ENCODE measurements at regions not wholly inside any gene's neighbourhood (a gene's known extent, or its start where the extent isn't known, plus 50 kb on each side); places are given as distances from the start of the nearest gene placed in this dataset.

DNA sequence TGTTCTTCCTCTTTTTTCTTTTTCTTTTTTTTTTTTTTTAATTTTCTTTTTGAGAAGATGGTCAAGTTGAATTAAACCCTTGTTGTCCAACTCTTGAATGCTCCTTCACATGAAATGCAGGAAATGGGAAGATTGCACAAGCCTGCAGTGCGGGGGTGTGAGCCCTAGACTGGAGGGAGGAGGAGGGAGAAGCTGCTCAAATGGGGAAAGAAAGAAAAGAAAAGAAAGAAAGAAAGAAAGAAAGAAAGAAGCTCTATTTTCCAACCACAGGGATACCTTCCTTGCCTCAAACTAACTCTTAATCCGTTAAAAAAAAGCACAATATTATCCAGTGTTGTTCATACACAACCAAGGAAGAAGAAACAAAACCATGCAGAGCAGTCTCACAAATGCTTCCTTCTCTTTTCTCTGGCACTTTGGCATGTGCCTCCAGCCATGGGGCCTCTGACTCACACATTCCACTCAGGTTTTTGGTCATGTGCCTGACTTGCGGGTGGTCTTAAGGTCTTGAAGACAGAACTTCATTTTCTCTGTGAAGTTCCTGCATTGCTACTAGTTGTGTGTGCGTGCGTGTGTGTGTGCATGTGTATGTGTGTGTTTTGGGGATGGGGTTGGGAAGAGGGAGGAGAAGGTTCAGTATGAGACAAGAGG is 276.1 kb downstream of the RPS6KC1 start:
- TF ChIP-seq, protein P1, sequence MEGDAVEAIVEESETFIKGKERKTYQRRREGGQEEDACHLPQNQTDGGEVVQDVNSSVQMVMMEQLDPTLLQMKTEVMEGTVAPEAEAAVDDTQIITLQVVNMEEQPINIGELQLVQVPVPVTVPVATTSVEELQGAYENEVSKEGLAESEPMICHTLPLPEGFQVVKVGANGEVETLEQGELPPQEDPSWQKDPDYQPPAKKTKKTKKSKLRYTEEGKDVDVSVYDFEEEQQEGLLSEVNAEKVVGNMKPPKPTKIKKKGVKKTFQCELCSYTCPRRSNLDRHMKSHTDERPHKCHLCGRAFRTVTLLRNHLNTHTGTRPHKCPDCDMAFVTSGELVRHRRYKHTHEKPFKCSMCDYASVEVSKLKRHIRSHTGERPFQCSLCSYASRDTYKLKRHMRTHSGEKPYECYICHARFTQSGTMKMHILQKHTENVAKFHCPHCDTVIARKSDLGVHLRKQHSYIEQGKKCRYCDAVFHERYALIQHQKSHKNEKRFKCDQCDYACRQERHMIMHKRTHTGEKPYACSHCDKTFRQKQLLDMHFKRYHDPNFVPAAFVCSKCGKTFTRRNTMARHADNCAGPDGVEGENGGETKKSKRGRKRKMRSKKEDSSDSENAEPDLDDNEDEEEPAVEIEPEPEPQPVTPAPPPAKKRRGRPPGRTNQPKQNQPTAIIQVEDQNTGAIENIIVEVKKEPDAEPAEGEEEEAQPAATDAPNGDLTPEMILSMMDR (IDR thresholded peaks at IDR 0.05; ENCODE audit: low read depth, low read length): no peak
- no peak for TF ChIP-seq EZH2phosphoT487 (IDR thresholded peaks at IDR 0.05; ENCODE audit: low read depth)
- H4K20me1 ChIP-seq (ENCODE audit: insufficient read depth, low read length): no peaks in the 10 kb centered on the region
- no peak overlapping the region for H3K27ac ChIP-seq (ENCODE audit: low read length)
- H3K36me3 ChIP-seq (replicated peaks; ENCODE audit: low read depth, low read length): no peaks in the 10 kb centered on the region
- H3K9ac ChIP-seq (ENCODE audit: low read length): no peak overlapping the region
- H2AFZ ChIP-seq (ENCODE audit: low read depth, low read length): no peak overlapping the region
- no peaks in the 10 kb centered on the region for H3K27me3 ChIP-seq (ENCODE audit: low read depth, low read length)
- no peaks in the 10 kb centered on the region for H3K4me1 ChIP-seq (ENCODE audit: low read length)
- no peaks in the 10 kb centered on the region for H3K79me2 ChIP-seq (ENCODE audit: low read length)
- H3K4me3 ChIP-seq (ENCODE audit: low read length): no peak overlapping the region
- no peak overlapping the region for H3K4me2 ChIP-seq (ENCODE audit: low read length)
- no peaks in the 10 kb centered on the region for H3K9me3 ChIP-seq (ENCODE audit: insufficient read depth, low read length)

DNA sequence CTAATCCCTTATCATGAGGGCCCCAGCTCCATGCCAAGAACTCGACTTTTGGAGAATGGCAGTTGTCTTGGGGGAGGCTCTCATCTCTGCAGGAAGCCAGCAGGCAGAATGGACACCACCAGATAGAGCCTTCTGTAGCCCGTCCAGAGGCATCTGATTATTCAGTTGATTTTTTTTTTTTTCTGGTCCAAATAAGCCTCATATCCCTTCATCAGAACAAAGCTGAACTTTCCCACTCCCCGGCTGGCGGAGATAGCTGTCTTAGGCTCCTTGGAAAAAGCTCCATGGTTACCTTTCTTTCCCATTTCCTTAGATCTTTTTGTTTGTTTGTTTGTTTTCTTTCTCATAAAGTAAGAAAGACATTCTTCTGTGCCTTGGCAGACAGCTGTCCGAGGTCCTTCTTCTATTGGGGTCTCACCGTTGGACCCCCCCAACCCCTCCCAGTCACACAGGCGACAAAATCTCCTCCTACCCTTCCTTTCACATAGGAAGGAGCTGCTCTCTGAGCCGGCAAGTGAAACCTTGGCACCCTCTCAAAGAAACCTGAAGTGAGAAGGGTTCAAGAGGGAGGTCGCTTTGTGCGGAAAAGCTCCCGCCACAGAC is 278.5 kb downstream of the RPS6KC1 start:
- H3K27ac ChIP-seq (ENCODE audit: low read length): no peak overlapping the region
- TF ChIP-seq EZH2phosphoT487 (IDR thresholded peaks at IDR 0.05; ENCODE audit: low read depth): no peak
- TF ChIP-seq, protein P1 (IDR thresholded peaks at IDR 0.05; ENCODE audit: low read depth, low read length): no peak
- H3K9me3 ChIP-seq (ENCODE audit: insufficient read depth, low read length): no peaks in the 10 kb centered on the region
- no peak overlapping the region for H3K4me3 ChIP-seq (ENCODE audit: low read length)
- H3K4me2 ChIP-seq (ENCODE audit: low read length): no peak overlapping the region
- no peak overlapping the region for H3K9ac ChIP-seq (ENCODE audit: low read length)
- no peak overlapping the region for H2AFZ ChIP-seq (ENCODE audit: low read depth, low read length)
- no peaks in the 10 kb centered on the region for H3K36me3 ChIP-seq (replicated peaks; ENCODE audit: low read depth, low read length)
- no peaks in the 10 kb centered on the region for H4K20me1 ChIP-seq (ENCODE audit: insufficient read depth, low read length)
- no peaks in the 10 kb centered on the region for H3K27me3 ChIP-seq (ENCODE audit: low read depth, low read length)
- H3K79me2 ChIP-seq (ENCODE audit: low read length): no peaks in the 10 kb centered on the region
- no peaks in the 10 kb centered on the region for H3K4me1 ChIP-seq (ENCODE audit: low read length)

DNA sequence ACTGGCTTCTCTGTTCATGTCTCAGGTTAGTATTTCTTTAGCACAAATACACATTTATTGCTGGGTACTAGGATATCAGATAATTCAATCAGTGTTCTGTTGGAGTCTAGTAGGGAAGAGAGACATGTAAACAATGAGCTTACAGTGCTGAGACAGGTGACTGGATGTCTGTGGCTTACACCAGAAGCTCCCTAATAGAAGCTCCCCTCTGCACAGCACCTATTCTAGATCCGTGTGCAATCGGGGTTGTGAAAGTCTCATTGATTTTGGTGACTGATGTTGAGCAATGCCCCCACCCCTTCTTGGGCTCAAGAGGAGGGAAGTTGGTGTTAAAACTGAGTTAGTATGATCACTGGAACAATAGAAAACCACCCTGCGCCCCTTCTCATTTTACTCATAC is 279.2 kb downstream of the RPS6KC1 start:
- H3K36me3 ChIP-seq (replicated peaks; ENCODE audit: low read depth, low read length): no peaks in the 10 kb centered on the region
- H3K9me3 ChIP-seq (ENCODE audit: insufficient read depth, low read length): no peaks in the 10 kb centered on the region
- H3K27ac ChIP-seq (ENCODE audit: low read length): no peak overlapping the region
- TF ChIP-seq, protein P1 (IDR thresholded peaks at IDR 0.05; ENCODE audit: low read depth, low read length): no peak
- no peak for TF ChIP-seq EZH2phosphoT487 (IDR thresholded peaks at IDR 0.05; ENCODE audit: low read depth)
- no peak overlapping the region for H3K4me2 ChIP-seq (ENCODE audit: low read length)
- no peaks in the 10 kb centered on the region for H3K27me3 ChIP-seq (ENCODE audit: low read depth, low read length)
- no peaks in the 10 kb centered on the region for H3K4me1 ChIP-seq (ENCODE audit: low read length)
- H3K79me2 ChIP-seq (ENCODE audit: low read length): no peaks in the 10 kb centered on the region
- H4K20me1 ChIP-seq (ENCODE audit: insufficient read depth, low read length): no peaks in the 10 kb centered on the region
- no peak overlapping the region for H2AFZ ChIP-seq (ENCODE audit: low read depth, low read length)
- H3K4me3 ChIP-seq (ENCODE audit: low read length): no peak overlapping the region
- H3K9ac ChIP-seq (ENCODE audit: low read length): no peak overlapping the region

DNA sequence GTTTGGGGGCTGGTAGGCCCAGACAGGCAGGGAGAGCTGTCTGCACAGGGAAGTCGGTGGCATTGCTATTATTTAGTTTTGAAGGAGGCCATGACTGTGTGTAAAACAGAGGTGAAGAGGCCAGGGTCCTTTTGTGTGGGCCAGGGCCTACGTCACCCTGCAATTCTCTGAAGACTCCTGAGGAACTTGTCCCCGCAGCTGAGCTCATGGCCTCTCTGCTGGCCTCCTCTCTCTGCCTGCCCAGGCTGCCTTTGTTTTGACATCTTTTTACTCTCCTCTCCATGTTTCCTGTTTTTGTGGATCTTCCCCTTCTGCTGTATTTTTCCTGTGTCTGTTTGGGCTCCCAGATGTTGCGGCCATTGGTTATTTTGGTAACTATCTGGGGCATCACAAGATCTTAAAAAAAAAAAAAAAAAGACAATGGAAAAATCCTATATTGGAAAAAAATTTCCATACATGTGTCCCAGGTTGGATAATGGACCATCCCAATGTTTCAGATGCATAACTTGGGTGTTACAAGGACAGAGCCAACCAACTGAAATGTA is 280.7 kb downstream of the RPS6KC1 start:
- no peak overlapping the region for H3K4me2 ChIP-seq (ENCODE audit: low read length)
- no peak overlapping the region for H3K27ac ChIP-seq (ENCODE audit: low read length)

More for the DNA sequence above, 280.7 kb downstream of the RPS6KC1 start:
- Histone ChIP-seq H3K9me3 (ENCODE audit: insufficient read depth, low read length) (no peaks in the 10 kb centered on the region), H3K27me3 (ENCODE audit: low read depth, low read length) (no peaks in the 10 kb centered on the region), H3K4me3 (ENCODE audit: low read length) (no peak overlapping the region), H3K36me3 (replicated peaks; ENCODE audit: low read depth, low read length) (no peaks in the 10 kb centered on the region), H4K20me1 (ENCODE audit: insufficient read depth, low read length) (no peaks in the 10 kb centered on the region), H3K79me2 (ENCODE audit: low read length) (no peaks in the 10 kb centered on the region), H3K9ac (ENCODE audit: low read length) (no peak overlapping the region), H3K4me1 (ENCODE audit: low read length) (no peaks in the 10 kb centered on the region), H2AFZ (ENCODE audit: low read depth, low read length) (no peak overlapping the region)
- TF ChIP-seq, protein P1 (IDR thresholded peaks at IDR 0.05; ENCODE audit: low read depth, low read length): no peak
- no peak for TF ChIP-seq EZH2phosphoT487 (IDR thresholded peaks at IDR 0.05; ENCODE audit: low read depth)
